Duodenal mucosa (tissue), 2 donors: ENCODE measurements at regions not wholly inside any gene's neighbourhood (a gene's known extent, or its start where the extent isn't known, plus 50 kb on each side); places are given as distances from the start of the nearest gene placed in this dataset.

Source experiments
- H3K27ac ChIP-seq: one replicate; pipeline ENCODE4 v1.7.0; 2013; ENCODE audit warnings: low read depth, low read length
- H3K27me3 ChIP-seq, 2 donors: one replicate each; pipeline ENCODE4 v1.7.0; 2013; ENCODE audit warnings: low read length in 2 of 2, control low read depth in 1 of 2; ENCODE audit not compliant: insufficient read depth in 2 of 2, control insufficient read depth in 1 of 2
- H3K36me3 ChIP-seq, 2 donors: one replicate each; pipeline ENCODE4 v1.7.0; 2013; ENCODE audit warnings: low read length in 2 of 2, control low read depth in 1 of 2; ENCODE audit not compliant: insufficient read depth in 2 of 2, control insufficient read depth in 1 of 2
- H3K4me1 ChIP-seq, 2 donors: one replicate each; pipeline ENCODE4 v1.7.0; 2013; ENCODE audit warnings: low read length in 2 of 2, control low read depth in 1 of 2; ENCODE audit not compliant: insufficient read depth in 2 of 2, control insufficient read depth in 1 of 2
- H3K4me3 ChIP-seq, 2 donors: one replicate each; pipeline ENCODE4 v1.7.0; 2013; ENCODE audit warnings: low read length in 2 of 2, low read depth in 1 of 2
- H3K9ac ChIP-seq, 2 donors: one replicate each; pipeline ENCODE4 v1.7.0; 2013; ENCODE audit warnings: low read length in 2 of 2, low read depth in 1 of 2
- H3K9me3 ChIP-seq, 2 donors: one replicate each; pipeline ENCODE4 v1.7.0; 2013; ENCODE audit warnings: low read length in 2 of 2, control low read depth in 1 of 2; ENCODE audit not compliant: control insufficient read depth in 1 of 2

DNA sequence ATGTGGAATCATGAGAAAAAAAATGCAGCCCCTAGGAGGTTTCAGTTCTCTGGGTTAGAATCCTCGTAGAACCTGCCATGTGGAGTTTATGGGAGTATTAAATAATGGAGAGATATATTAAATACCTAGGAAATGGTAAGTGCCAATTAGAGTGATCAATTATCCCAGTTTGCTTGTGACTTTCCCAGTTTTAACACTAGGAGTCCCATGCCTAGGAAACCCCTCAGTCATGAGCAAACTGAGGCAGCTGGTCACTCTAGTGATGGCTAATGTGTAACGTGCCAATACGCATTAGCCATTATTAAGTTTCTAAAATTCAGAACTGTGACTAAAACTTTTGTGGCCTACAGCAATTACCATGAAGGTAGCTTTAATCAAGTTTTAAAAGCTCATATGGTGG, 720.6 kb downstream of the TAF11L14 start:
- H3K36me3 ChIP-seq: no peaks in the 10 kb centered on the region
- H3K9me3 ChIP-seq: no peaks in the 10 kb centered on the region
- no peak overlapping the region for H3K9ac ChIP-seq
- H3K4me3 ChIP-seq: no peak overlapping the region
- H3K27me3 ChIP-seq: no peaks in the 10 kb centered on the region
- no peak overlapping the region for H3K27ac ChIP-seq
- no peaks in the 10 kb centered on the region for H3K4me1 ChIP-seq

DNA sequence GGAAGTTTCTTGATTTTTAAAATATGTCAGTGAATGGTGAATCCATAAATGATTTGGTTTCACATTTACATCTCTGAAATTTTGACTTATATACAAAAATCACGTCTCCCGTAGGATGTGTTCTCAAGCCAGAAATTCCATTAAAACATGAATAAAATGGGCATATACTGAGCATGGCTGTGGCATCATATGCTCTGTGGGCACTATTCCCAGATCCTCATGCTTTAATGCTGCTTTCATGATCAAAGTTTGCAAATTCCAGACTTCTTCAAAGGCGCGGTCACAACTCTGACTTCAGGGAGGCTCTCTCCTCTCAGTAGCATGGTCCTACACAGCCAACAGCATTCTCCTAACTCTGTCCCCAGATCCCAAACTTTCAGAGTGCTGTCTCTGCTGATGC, 723.2 kb downstream of the TAF11L14 start:
- Histone ChIP-seq H3K27ac (no peak overlapping the region), H3K36me3 (no peaks in the 10 kb centered on the region), H3K9me3 (no peaks in the 10 kb centered on the region), H3K4me3 (no peak overlapping the region), H3K4me1 (no peaks in the 10 kb centered on the region), H3K27me3 (no peaks in the 10 kb centered on the region), H3K9ac (no peak overlapping the region)

- no peaks in the 10 kb centered on the region for H3K27me3 ChIP-seq
- H3K9ac ChIP-seq: no peak overlapping the region
- no peaks in the 10 kb centered on the region for H3K9me3 ChIP-seq
- no peak overlapping the region for H3K27ac ChIP-seq
- no peak overlapping the region for H3K4me3 ChIP-seq
- H3K36me3 ChIP-seq: no peaks in the 10 kb centered on the region
- H3K4me1 ChIP-seq: no peaks in the 10 kb centered on the region
Measured at GRCh38 chr5:18366234-18366633, 732.0 kb downstream of the TAF11L14 start.

GRCh38 chr5:18370531-18370930, 736.3 kb downstream of the TAF11L14 start:
- no peaks in the 10 kb centered on the region for H3K4me1 ChIP-seq
- H3K9ac ChIP-seq: no peak overlapping the region
- no peak overlapping the region for H3K27ac ChIP-seq
- H3K27me3 ChIP-seq: no peaks in the 10 kb centered on the region
- H3K9me3 ChIP-seq: no peaks in the 10 kb centered on the region
- no peak overlapping the region for H3K4me3 ChIP-seq
- no peaks in the 10 kb centered on the region for H3K36me3 ChIP-seq

DNA sequence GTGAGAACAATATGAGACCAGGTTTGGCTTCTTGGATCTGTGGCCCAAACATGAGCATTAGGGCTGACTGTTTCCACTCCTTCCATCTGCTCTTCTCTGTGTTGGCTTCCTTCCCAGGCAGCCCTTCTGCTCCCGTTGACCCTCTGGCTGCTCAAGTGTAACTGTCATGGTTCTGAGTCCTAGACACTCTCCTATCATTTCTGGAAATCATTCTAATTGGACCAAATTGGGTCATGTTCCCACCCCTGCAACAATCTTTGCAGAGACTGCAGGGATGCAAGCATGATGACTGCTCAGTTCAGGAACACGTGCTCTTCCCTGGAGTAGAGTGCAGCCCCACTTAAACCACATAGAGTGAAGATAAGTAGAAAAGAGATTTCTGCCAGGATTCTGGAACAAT, 741.4 kb downstream of the TAF11L14 start:
- Histone ChIP-seq H3K4me3 (no peak overlapping the region), H3K4me1 (no peaks in the 10 kb centered on the region), H3K9me3 (no peaks in the 10 kb centered on the region), H3K36me3 (no peaks in the 10 kb centered on the region), H3K27me3 (no peaks in the 10 kb centered on the region), H3K9ac (no peak overlapping the region), H3K27ac (no peak overlapping the region)

GRCh38 chr5:18378066-18378465, 743.8 kb downstream of the TAF11L14 start:
- Histone ChIP-seq H3K36me3 (no peaks in the 10 kb centered on the region), H3K4me1 (no peaks in the 10 kb centered on the region), H3K27ac (no peak overlapping the region), H3K4me3 (no peak overlapping the region), H3K27me3 (no peaks in the 10 kb centered on the region), H3K9me3 (no peaks in the 10 kb centered on the region), H3K9ac (no peak overlapping the region)

GRCh38 chr5:18379189-18379588, 744.9 kb downstream of the TAF11L14 start:
- H3K27ac ChIP-seq: no peak overlapping the region
- H3K9ac ChIP-seq: no peak overlapping the region
- no peaks in the 10 kb centered on the region for H3K36me3 ChIP-seq
- H3K4me3 ChIP-seq: no peak overlapping the region
- H3K9me3 ChIP-seq: no peaks in the 10 kb centered on the region
- no peaks in the 10 kb centered on the region for H3K27me3 ChIP-seq
- no peaks in the 10 kb centered on the region for H3K4me1 ChIP-seq

DNA sequence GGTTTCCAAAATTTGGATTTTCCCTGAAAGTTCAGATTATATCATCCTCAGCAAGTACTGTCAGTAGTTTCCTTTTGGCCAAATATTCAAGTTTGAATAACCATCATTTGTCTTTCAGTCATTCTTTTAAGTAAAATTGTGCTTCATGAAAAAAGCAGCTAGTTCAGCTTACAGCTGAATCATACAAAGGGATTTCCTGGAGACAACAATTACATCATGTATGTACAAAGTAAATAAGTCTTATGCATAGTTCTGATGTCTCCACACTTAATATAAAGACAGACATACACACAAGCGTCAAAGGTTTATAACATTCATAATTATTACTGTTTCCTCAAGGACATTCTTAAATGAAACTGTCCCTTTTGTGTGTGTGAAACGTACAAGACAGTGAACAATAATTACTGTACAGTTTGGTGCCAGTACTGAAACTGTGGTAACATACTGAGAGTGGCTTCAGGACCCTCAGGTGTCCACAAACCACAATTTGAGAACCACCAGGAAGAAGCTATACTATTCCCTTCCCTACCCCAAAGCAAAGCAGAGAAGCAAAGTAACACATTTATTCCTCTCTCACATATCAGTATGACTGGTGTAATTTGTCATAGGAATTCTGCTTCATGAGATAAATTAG, 746.6 kb downstream of the TAF11L14 start:
- Histone ChIP-seq H3K4me3 (no peak overlapping the region), H3K27me3 (no peaks in the 10 kb centered on the region), H3K9me3 (no peaks in the 10 kb centered on the region), H3K9ac (no peak overlapping the region), H3K4me1 (no peaks in the 10 kb centered on the region), H3K36me3 (no peaks in the 10 kb centered on the region), H3K27ac (no peak overlapping the region)

GRCh38 chr5:18393565-18394442, 759.5 kb downstream of the TAF11L14 start:
- H3K27ac ChIP-seq: no peak overlapping the region
- no peak overlapping the region for H3K4me3 ChIP-seq
- no peaks in the 10 kb centered on the region for H3K27me3 ChIP-seq
- H3K9ac ChIP-seq: no peak overlapping the region
- no peaks in the 10 kb centered on the region for H3K9me3 ChIP-seq
- H3K4me1 ChIP-seq: no peaks in the 10 kb centered on the region
- H3K36me3 ChIP-seq: no peaks in the 10 kb centered on the region

DNA sequence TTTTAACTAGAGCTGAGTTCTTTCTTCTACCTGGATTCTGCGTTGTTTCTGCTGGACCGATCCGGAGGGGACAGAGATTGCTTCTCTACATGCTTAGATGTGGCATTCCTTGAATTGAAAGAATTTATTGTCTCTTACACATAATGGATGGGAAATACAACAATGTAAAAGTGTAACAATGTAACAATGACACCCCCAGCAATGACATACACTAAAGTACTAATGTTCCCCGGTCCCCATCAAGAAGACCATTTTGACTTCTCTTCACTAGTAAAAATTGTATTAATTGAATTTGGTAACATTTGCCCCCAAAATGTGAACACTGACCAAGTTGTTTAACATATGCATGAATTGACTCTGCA, 760.2 kb downstream of the TAF11L14 start:
- H3K27me3 ChIP-seq: no peaks in the 10 kb centered on the region
- no peak overlapping the region for H3K9ac ChIP-seq
- H3K4me1 ChIP-seq: no peaks in the 10 kb centered on the region
- no peaks in the 10 kb centered on the region for H3K36me3 ChIP-seq
- no peak overlapping the region for H3K4me3 ChIP-seq
- H3K27ac ChIP-seq: no peak overlapping the region
- H3K9me3 ChIP-seq: no peaks in the 10 kb centered on the region
